Erythroblast (primary cell): ENCODE measurements at regions not wholly inside any gene's neighbourhood (a gene's known extent, or its start where the extent isn't known, plus 50 kb on each side); places are given as distances from the start of the nearest gene placed in this dataset.
"Not testable (repeated sequence)": the region's sequence is repeated elsewhere in the genome, so short reads cannot be mapped to it uniquely, and the experiment has no call there.

Experiments used
- GATA1 ChIP-seq: IDR thresholded peaks from 2 replicates; pipeline ENCODE4 v1.6.1; 2011; ENCODE audit warnings: low read depth, mild to moderate bottlenecking, control low read depth, low read length, moderate library complexity
- POLR2A ChIP-seq: IDR thresholded peaks from 2 replicates; pipeline ENCODE4 v1.6.1; 2011; ENCODE audit warnings: mild to moderate bottlenecking, low read length

DNA sequence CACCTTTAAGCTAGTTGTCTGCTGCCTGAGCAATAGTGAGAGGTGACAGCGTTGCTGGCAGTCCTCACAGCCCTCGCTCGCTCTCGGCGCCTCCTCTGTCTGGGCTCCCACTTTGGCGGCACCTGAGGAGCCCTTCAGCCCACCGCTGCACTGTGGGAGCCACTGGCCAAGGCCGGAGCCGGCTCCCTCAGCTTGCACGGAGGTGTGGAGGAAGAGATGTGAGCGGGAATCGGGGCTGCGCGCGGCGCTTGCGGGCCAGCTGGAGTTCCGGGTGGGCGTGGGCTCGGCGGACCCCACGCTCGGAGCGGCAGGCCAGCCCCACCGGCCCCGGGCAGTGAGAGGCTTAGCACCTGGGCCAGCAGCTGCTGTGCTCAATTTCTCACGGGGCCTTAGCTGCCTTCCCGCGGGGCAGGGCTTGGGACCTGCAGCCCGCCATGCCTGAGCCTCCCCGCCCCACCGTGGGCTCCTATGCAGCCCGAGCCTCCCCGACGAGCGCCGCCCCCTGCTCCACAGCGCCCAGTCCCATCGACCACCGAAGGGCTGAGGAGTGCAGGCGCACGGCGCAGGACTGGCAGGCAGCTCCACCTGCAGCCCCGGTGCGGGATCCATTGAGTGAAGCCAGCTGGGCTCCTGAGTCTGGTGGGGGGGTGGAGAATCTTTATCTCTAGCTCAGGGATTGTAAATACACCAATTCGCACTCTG lies 1424.5 kb downstream of the EFNA5 start:
- not testable (repeated sequence) for TF ChIP-seq POLR2A, GATA1
